CD4-positive, alpha-beta memory T cell (primary cell): ENCODE measurements at regions not wholly inside any gene's neighbourhood (a gene's known extent, or its start where the extent isn't known, plus 50 kb on each side); places are given as distances from the start of the nearest gene placed in this dataset.
"Not testable (repeated sequence)": the region's sequence is repeated elsewhere in the genome, so short reads cannot be mapped to it uniquely, and the experiment has no call there.

Experiments
- CTCF ChIA-PET: fragments of 350-600 bp; sonication (Branson Sonifier 250); formaldehyde crosslinking; loops from one replicate; lab custom pipeline; 2021; ENCODE audit warnings: inconsistent platforms; ENCODE audit not compliant: partially characterized antibody; lab: Charles Lee
- POLR2A ChIA-PET: fragments of 350-600 bp; sonication (Branson Sonifier 250); formaldehyde crosslinking; loops from one replicate; lab custom pipeline; 2021; ENCODE audit not compliant: partially characterized antibody; lab: Charles Lee
- DNase-seq, 5 donors: peaks; one replicate each; pipeline versions ENCODE4 v3.0.0 to v3.0.0-alpha.2; 2020 to 2022; ENCODE audit warnings: mixed read lengths in 1 of 5
- H3K27ac ChIP-seq: one replicate; pipeline ENCODE4 v1.7.0; 2013; ENCODE audit warnings: low read depth, low read length
- H3K27me3 ChIP-seq: 2 replicates; pipeline ENCODE4 v1.7.0; 2013; ENCODE audit warnings: mild to moderate bottlenecking, low read length, moderate library complexity; ENCODE audit not compliant: insufficient read depth
- H3K36me3 ChIP-seq: 2 replicates; pipeline ENCODE4 v1.7.0; 2013; ENCODE audit warnings: mild to moderate bottlenecking, low read length, moderate library complexity; ENCODE audit not compliant: insufficient read depth
- H3K4me1 ChIP-seq: 2 replicates; pipeline ENCODE4 v1.7.0; 2013; ENCODE audit warnings: mild to moderate bottlenecking, low read length, moderate library complexity; ENCODE audit not compliant: insufficient read depth
- H3K4me3 ChIP-seq, 2 donors: one replicate each; pipeline ENCODE4 v1.7.0; 2013; ENCODE audit warnings: low read length in 2 of 2, mild to moderate bottlenecking in 1 of 2
- H3K9me3 ChIP-seq, 2 donors: one replicate each; pipeline ENCODE4 v1.7.0; 2013; ENCODE audit warnings: low read length in 2 of 2, control low read depth in 1 of 2; ENCODE audit not compliant: control insufficient read depth in 1 of 2
- H3K27ac Mint-ChIP-seq, 7 donors: one replicate each; pipeline ENCODE4 v1.8.0; 2020 to 2021; ENCODE audit warnings: mixed read lengths in 7 of 7, mild to moderate bottlenecking in 6 of 7, inconsistent platforms in 3 of 7, moderate library complexity in 3 of 7
- H3K27me3 Mint-ChIP-seq, 2 donors: one replicate each; pipeline ENCODE4 v1.8.0; 2020 to 2021; ENCODE audit warnings: mixed read lengths in 2 of 2
- H3K36me3 Mint-ChIP-seq, 2 donors: one replicate each; pipeline ENCODE4 v1.8.0; 2020 to 2021; ENCODE audit warnings: mixed read lengths in 2 of 2, inconsistent platforms in 1 of 2, mild to moderate bottlenecking in 1 of 2
- H3K4me1 Mint-ChIP-seq, 4 donors: one replicate each; pipeline ENCODE4 v1.8.0; 2020 to 2021; ENCODE audit warnings: mixed read lengths in 4 of 4, mild to moderate bottlenecking in 1 of 4
- H3K4me3 Mint-ChIP-seq, 8 donors: one replicate each; pipeline ENCODE4 v1.8.0; 2020 to 2021; ENCODE audit warnings: mixed read lengths in 8 of 8, mild to moderate bottlenecking in 7 of 8, moderate library complexity in 6 of 8, inconsistent platforms in 3 of 8
- H3K9me3 Mint-ChIP-seq, 8 donors: one replicate each; pipeline ENCODE4 v1.8.0; 2020 to 2021; ENCODE audit warnings: mixed read lengths in 8 of 8, mild to moderate bottlenecking in 5 of 8, inconsistent platforms in 3 of 8, moderate library complexity in 1 of 8
- intact Hi-C: fragments of 100-400 bp; cut with micrococcal nuclease; formaldehyde crosslinking; loops from one replicate; pipeline ENCODE4 v1.15.1; 2023

DNA sequence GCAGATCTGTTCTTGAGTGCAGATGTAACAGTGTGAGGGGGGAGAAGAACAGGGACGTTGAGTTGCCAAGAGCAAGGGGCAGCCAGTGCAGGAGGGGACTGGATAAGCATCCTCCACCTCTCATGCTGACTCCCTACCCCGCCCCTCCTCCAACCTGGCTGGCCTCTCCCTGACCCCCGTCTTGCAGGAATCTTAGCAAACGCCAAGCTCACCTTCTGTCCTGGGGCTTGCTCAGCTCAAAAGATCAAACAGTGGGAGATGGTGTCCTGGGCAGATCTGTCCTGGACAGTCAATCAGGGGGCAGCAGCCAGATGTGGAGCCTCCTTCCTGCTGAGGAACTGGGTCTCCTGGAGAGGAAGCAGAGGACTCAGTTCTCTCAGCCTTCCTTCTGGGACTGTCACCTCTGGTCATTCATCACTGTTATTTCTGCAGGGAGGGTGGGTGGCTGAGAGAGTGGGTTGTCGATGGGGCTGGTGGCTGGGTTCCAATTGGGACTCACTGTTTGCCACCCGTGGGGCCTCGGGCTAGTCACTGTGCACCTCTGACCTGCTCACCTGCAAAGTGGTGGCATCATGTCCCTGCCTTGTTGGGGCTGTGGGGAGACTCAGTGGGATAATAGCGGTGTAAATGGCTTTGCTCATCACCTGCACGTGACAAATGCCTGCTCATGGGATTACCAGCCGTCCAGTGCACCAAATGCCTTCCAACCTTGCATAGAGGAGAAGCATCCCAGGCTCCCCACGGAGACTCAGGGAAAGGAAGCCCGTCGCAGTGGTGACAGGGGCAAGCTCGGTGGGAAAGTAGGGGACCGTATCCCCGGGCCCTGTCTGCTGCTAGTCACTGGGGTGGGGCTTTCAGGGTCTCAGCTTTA, 154.4 kb downstream of the PTPRU start:
- no peak overlapping the region for H3K4me3 ChIP-seq
- CTCF ChIA-PET: no interaction called here
- intact Hi-C loops: no loop called here
- H3K4me3 Mint-ChIP-seq: no peak overlapping the region
- H3K27ac ChIP-seq: no peak overlapping the region
- DNase-seq: no peak
- H3K27me3 ChIP-seq: no peaks in the 10 kb centered on the region
- H3K9me3 Mint-ChIP-seq: no peaks in the 10 kb centered on the region
- POLR2A ChIA-PET: no interaction called here
- no peaks in the 10 kb centered on the region for H3K36me3 ChIP-seq
- H3K27me3 Mint-ChIP-seq: peaks cover 20 to 36% of the 10 kb centered on the region in 2 donors
- no peaks in the 10 kb centered on the region for H3K9me3 ChIP-seq
- no peak overlapping the region for H3K27ac Mint-ChIP-seq
- no peaks in the 10 kb centered on the region for H3K4me1 Mint-ChIP-seq
- H3K36me3 Mint-ChIP-seq: no peaks in the 10 kb centered on the region
- no peaks in the 10 kb centered on the region for H3K4me1 ChIP-seq

DNA sequence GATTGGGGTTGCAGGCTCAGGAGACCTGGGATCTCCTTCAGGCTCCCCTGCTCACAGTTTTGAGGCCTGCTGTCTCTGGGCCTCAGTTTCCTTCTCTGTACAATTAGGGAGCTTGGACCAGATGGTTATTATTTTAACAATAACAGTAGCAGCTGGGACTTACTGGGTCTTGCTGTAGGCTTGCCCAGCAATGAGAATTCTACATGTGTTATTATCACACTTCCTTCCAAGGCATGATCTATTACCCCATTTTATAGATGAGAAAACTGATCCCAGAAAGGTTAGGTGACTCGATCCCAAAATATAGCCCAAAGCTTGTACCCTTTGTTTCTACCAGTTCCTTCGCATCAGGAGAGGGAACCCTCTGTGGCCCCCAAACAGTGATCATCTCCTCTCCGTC, 153.8 kb downstream of the PTPRU start:
- no peaks in the 10 kb centered on the region for H3K4me1 ChIP-seq
- Mint-ChIP-seq H3K4me3 (no peak overlapping the region), H3K36me3 (no peaks in the 10 kb centered on the region), H3K9me3 (no peaks in the 10 kb centered on the region), H3K4me1 (no peaks in the 10 kb centered on the region), H3K27me3 (peaks cover 19 to 32% of the 10 kb centered on the region in 2 donors), H3K27ac (no peak overlapping the region)
- H3K27me3 ChIP-seq: no peaks in the 10 kb centered on the region
- H3K27ac ChIP-seq: no peak overlapping the region
- ChIA-PET CTCF (no interaction called here), POLR2A (no interaction called here)
- H3K9me3 ChIP-seq: no peaks in the 10 kb centered on the region
- no peaks in the 10 kb centered on the region for H3K36me3 ChIP-seq
- no peak overlapping the region for H3K4me3 ChIP-seq
- intact Hi-C loops: no loop called here
- no peak for DNase-seq

DNA sequence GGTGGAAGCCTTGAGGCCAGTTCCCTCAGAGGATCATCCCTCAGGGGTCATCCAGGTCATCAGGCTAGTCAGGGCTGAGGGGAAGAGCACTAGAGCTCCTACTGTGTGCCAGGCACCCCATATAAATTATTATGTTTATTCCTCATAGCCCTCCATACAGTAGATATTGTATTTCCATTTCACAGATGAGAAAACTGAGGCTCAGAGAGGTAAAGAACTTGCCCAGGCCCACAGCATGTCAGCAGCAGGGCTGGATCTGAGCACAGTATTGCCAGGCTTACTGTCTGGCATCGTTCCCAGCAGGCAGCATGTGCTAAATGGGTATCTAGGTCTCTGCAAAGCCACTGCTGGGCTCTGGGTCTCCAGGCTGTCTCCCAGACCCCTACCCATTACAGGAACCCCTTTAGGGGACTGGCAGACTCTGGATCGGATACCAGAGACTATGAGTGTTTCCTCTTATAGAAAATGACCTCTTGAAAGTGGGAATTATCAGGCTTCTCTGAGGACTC, 153.3 kb downstream of the PTPRU start:
- intact Hi-C loops: no loop called here
- CTCF ChIA-PET: no interaction called here
- POLR2A ChIA-PET: no interaction called here
- Mint-ChIP-seq H3K27me3 (peaks cover 22 to 35% of the 10 kb centered on the region in 2 donors), H3K36me3 (no peaks in the 10 kb centered on the region), H3K27ac (no peak overlapping the region), H3K9me3 (no peaks in the 10 kb centered on the region), H3K4me3 (no peak overlapping the region), H3K4me1 (no peaks in the 10 kb centered on the region)
- H3K27me3 ChIP-seq: no peaks in the 10 kb centered on the region
- no peaks in the 10 kb centered on the region for H3K9me3 ChIP-seq
- no peak overlapping the region for H3K27ac ChIP-seq
- DNase-seq: no peak
- H3K4me3 ChIP-seq: no peak overlapping the region
- H3K36me3 ChIP-seq: no peaks in the 10 kb centered on the region
- H3K4me1 ChIP-seq: no peaks in the 10 kb centered on the region

DNA sequence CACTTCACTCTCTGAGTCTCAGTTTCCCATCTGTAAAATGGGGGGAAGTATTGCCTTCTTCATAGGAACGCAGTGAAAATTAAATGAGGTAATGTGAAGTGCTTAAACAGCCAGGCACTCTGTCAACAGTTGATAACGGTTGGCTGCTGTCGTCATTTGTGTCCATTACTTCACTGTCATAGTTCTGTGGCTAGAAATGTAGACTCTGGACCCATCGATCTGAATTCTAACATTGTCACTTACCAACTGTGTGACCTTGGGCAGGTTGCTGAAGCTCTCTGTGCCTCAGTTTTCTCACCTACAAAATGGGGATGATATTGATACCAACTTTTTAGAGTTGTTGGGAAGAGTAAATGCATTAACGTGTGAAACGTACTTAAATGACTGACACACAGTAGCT, 152.6 kb downstream of the PTPRU start:
- Mint-ChIP-seq H3K4me1 (no peaks in the 10 kb centered on the region), H3K36me3 (no peaks in the 10 kb centered on the region), H3K27ac (no peak overlapping the region), H3K4me3 (no peak overlapping the region), H3K27me3 (peaks cover 27 to 37% of the 10 kb centered on the region in 2 donors), H3K9me3 (peaks cover 0 to 3% (median 0%) of the 10 kb centered on the region in 8 donors)
- Histone ChIP-seq H3K4me1 (no peaks in the 10 kb centered on the region), H3K27me3 (no peaks in the 10 kb centered on the region), H3K4me3 (no peak overlapping the region), H3K9me3 (no peaks in the 10 kb centered on the region), H3K27ac (no peak overlapping the region), H3K36me3 (no peaks in the 10 kb centered on the region)
- ChIA-PET POLR2A (no interaction called here), CTCF (no interaction called here)
- no peak for DNase-seq
- intact Hi-C loops: no loop called here

DNA sequence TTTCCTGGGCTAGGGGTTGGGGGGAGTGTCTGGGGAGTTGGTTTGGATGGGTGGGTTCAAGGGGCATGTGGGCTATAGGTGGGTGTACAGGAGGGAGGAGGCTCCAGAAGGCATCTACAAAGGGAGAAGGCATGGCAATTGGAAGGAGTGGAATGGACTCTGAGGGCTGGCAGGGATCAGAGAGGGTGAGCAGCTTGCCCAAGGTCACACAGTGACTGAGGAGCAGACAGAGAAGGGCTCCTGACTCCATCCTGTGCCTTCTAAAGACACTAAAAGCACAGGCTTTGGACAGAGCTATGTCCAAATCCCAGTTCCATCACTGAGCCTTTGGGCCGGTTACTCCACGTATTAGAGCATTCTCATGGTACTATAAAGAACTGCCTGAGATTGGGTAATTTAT, 151.8 kb downstream of the PTPRU start:
- intact Hi-C loops: no loop called here
- Histone ChIP-seq H3K27ac (no peak overlapping the region), H3K4me1 (no peaks in the 10 kb centered on the region), H3K4me3 (no peak overlapping the region), H3K27me3 (no peaks in the 10 kb centered on the region), H3K36me3 (no peaks in the 10 kb centered on the region), H3K9me3 (no peaks in the 10 kb centered on the region)
- H3K27me3 Mint-ChIP-seq: peaks cover 32 to 42% of the 10 kb centered on the region in 2 donors
- H3K4me3 Mint-ChIP-seq: no peak overlapping the region
- H3K4me1 Mint-ChIP-seq: no peaks in the 10 kb centered on the region
- no peak for DNase-seq
- ChIA-PET POLR2A (no interaction called here), CTCF (no interaction called here)
- H3K27ac Mint-ChIP-seq: no peak overlapping the region
- H3K9me3 Mint-ChIP-seq: peaks cover 0 to 6% (median 0%) of the 10 kb centered on the region in 8 donors
- no peaks in the 10 kb centered on the region for H3K36me3 Mint-ChIP-seq

DNA sequence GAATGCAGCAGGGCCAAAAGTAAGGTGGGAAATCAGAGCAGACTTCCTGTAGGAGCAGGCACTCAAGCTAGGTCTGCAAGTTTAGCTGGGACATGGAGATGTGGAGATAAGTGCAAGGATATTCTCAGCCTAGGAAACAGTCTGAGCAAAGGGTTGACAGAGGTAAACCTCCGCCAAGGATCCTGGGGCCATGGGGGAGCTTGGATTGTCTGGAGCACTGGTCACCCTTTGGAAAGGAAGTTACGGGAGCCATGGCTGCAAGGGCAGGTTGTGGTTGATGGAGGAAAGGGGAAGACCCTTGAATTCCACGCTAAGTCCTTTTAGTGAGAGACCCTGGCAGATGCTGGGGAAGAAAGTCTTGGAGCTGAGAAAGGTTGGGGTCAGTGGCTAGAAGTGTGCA, 150.9 kb downstream of the PTPRU start:
- Mint-ChIP-seq H3K9me3 (peaks cover 0 to 6% (median 1%) of the 10 kb centered on the region in 8 donors), H3K27me3 (peaks cover 29 to 37% of the 10 kb centered on the region in 2 donors), H3K4me3 (no peak overlapping the region), H3K4me1 (no peaks in the 10 kb centered on the region), H3K36me3 (no peaks in the 10 kb centered on the region), H3K27ac (no peak overlapping the region)
- Histone ChIP-seq H3K27ac (no peak overlapping the region), H3K9me3 (no peaks in the 10 kb centered on the region), H3K27me3 (no peaks in the 10 kb centered on the region), H3K36me3 (no peaks in the 10 kb centered on the region), H3K4me1 (no peaks in the 10 kb centered on the region), H3K4me3 (no peak overlapping the region)
- POLR2A ChIA-PET: no interaction called here
- intact Hi-C loops: no loop called here
- no peak for DNase-seq
- CTCF ChIA-PET: no interaction called here

DNA sequence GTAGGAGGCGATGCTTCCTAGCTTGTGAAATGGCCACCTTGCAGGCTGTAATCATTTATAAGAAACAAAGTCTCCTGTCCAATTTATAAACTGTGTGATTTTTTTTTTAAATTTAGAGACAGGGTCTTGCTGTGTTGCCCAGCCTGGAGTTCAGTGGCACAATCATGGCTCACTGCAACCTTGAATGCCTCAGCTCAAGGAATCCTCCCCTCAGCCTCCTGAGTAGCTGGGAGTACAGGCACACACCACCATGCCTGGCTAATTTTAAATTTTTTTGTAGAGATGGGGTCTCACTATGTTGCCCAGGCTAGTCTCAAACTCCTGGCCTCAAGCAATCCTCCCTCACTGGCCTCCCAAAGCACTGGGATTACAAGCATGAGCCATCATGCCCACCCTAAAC, 150.1 kb downstream of the PTPRU start:
- CTCF ChIA-PET, H3K4me3 ChIP-seq, H3K36me3 ChIP-seq, H3K9me3 Mint-ChIP-seq, H3K4me1 Mint-ChIP-seq, intact Hi-C loops, H3K27ac ChIP-seq, H3K4me1 ChIP-seq, H3K27ac Mint-ChIP-seq, DNase-seq, H3K4me3 Mint-ChIP-seq, POLR2A ChIA-PET, H3K9me3 ChIP-seq, H3K27me3 ChIP-seq, H3K36me3 Mint-ChIP-seq: not testable (repeated sequence)
- H3K27me3 Mint-ChIP-seq: peaks cover 31 to 33% of the 10 kb centered on the region in 2 donors
